ENCODE measurements at regions not wholly inside any gene's neighbourhood (a gene's known extent, or its start where the extent isn't known, plus 50 kb on each side); places are given as distances from the start of the nearest gene placed in this dataset.

DNA sequence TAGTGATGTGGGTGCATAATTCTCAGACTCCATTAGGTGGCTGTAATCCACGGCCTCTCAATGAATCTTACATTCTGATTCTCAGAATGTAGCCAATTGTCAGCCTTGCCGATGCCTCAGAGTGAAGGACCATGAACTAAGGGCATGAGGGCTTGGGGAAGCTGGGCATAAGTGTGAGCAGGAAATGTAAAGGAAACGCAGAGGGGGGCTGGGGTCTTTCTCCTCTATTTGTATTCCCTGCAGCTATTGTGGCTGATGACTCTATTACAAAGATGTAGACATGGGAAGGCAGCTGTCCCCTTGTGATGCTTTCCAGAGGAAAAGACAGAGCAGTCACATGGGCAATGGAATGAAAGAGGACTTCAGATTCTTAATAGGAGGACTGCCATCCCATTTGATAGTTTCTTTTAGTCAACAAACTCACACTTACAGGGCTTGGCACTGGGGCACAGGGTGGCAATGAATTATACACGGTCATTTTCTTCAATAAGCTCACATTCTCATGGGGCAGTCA lies 353.2 kb upstream of the PKDCC start:
- no peak for DNase-seq (ENCODE audit: low read depth)

DNA sequence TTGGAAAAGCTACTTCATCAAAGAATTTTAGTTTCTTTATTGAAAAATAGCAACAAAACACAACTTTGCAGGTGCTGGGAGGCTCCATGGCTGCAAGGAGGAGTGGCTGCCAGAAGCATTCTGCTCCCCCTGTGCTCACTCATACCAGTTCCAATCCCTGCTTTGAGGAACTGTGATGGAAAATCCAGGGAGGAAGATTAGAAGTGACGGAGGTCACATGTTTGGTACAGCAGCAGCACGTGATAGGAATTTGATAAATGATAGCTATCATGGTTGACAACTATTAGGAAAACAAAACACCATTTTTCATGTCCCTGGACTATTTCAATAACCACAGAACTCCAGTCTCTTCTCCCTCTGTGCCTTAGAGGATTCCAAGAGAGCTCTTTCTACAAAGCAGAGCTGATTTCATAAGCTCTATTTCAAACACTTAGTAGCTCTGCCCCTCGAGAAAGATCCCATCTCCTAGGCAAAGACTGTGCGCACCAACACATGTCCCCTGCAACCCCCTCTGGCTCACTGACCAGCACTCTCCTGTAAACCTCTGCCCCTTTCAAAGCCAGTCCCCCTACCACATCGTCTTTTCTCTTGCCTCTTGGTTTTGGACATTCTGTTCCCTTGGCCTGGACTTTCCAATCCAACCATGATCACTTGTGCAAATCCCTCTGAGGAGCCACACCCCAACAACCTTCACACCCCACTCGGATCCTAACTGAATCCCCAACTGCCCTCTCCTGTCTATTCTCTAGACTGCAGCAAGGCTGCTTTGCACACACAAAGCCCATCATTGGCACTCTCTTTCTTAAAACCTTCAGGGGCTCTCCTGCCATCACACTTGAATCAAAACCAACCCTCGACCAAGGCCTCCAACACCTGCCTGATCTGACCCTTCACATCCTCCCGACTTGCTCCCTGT lies 352.4 kb upstream of the PKDCC start:
- no peak for DNase-seq (ENCODE audit: low read depth)

DNA sequence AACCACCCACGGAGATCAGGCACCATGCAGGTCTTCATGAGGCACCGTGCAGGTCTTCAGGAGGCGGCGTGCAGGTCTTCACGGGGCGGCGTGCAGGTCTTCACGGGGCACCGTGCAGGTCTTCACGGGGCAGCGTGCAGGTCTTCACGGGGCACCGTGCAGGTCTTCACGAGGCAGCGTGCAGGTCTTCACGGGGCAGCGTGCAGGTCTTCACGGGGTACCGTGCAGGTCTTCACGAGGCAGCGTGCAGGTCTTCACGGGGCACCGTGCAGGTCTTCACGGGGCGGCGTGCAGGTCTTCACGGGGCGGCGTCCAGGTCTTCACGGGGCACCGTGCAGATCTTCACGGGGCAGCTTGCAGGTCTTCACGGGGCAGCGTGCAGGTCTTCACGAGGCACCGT lies 350.4 kb upstream of the PKDCC start:
- DNase-seq (ENCODE audit: low read depth): no peak

DNA sequence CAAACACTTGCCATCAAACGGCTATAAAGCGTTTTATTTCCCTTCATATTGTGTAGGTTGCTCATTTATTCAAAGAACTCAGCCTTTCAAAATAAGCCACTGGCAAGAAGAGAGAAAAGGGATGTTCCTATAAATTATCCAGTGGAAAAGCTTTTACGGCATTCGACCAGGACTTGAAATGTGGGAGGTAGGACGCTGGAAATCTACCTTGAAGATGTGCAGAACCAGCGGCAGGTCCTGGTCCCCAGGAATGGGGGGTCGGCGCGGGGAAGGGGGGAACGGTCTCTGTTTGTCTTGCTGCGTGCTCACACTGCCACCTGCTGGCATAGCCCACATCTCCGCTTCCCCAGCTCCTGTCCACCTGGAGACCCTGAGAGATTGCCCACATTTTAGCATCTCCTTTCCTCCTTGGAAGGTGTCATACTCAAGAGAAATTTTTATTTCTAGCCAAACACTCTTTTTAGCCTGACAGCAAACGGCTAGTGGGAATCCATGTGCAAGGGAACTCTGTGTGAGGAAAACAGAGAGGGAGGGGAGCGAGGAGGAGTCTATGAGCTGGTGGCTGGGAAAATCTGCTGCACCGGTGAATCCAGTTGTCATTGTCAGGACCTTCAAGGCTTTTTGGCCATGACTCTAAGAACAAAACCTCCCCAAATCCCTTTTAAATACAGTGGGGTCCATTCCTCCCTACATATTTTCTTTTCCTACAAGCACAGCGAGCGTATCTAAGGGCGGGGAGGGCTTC lies 349.0 kb upstream of the PKDCC start:
- DNase-seq (ENCODE audit: low read depth): no peak

DNA sequence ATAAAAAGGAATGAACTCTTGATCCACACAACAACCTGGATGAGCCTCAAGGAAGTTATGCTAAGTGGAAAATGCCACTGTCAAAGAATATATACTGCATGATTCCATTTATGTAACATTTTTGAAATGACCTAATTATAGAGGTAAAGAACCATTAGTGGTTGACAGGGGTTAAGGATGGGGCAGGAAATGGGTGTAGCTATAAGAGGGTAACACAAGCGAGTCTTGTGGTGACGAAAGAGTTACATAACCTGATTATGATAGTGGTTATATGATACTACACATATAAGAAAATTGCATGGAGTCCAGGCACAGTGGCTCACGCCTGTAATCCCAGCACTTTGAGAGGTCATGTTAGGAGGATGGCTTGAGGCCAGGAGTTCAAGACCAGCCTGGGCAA lies 346.6 kb upstream of the PKDCC start:
- no peak for DNase-seq (ENCODE audit: low read depth)

DNA sequence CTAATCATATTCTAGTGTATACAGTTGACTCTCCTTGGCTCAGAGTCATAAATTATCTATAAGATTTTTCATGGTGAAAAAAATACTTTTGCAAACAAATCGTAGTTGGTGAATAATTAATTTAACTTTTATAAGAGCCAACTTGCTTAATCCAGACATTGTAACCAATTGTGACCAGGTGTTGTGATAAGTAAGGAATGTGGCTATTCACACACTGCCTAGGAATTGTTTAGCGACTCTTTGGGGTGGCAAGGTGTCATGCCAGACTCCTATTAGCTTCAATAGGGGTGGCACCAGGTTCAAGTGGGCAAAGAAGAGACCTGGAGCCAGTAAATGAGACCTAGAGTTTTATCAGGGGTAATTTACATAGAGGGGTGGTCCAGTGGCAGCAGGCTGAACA lies 344.7 kb upstream of the PKDCC start:
- DNase-seq (ENCODE audit: low read depth): no peak

DNA sequence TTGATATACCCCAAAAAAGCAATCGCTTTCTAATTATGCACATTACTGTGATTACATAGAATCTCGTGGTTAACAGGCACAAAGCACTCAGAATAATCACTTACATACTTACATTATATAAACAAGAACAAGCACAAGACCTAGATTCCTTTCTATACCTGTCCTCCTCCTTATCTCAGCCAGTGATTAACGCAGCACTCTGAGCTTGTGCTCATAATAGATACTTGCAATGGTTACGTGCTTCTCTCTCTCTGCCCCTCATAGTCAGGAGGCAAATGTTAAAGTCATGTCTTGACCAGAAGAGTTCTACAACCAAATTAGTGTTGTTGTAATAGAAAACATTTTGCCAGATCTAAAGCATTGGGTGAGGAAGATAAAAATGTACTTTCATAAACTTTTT lies 342.2 kb upstream of the PKDCC start:
- no peak for DNase-seq (ENCODE audit: low read depth)

DNA sequence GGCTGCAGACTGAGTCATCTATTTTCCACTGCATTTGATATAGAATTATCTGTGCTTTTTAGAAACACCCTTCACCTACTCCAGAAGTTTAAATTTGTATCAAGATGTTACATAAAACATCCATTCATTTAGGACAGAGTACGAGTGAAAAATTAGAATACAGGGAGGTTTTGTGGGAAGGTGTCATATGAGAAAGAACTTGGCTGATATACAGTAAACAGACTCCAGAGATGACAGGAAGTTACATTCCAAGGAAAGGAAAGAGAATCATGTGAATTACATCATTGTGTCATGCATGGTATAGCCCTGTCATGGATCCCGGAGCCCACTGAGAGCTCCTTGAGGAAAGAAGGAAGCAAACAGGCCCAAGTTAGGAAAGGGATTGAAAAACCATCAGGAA lies 341.5 kb upstream of the PKDCC start:
- no peak for DNase-seq (ENCODE audit: low read depth)

DNA sequence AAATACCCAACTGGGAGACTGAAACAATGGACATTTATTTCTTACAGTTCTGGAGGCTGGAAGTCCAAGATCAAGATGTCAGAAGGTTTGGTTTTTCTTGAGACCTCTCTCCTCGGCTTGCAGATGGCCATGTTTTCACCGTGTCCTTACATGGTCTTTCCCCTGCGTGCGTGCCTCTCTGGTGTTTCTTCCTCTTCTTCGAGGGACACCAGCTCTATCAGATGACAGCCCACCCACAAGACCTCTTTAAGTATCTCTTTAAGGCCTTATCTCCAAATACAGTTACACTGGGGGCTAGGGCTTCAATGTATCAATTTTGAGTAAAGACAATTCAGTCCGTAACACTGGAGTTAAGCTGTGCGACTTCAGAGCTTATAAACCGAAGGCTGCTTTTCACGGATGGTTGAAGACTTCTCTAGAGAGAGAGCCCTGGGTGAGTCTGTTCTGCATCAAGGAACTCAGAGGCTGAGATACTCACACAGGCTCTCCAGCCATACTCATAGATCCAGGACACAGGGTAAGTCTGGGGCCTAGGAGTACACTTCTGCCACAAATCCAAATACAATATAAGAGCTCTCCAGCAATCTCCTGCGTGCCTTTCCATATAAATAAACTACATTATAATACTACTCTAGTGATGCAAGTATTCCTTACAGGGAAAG lies 339.9 kb upstream of the PKDCC start:
- no peak for DNase-seq (ENCODE audit: low read depth)

DNA sequence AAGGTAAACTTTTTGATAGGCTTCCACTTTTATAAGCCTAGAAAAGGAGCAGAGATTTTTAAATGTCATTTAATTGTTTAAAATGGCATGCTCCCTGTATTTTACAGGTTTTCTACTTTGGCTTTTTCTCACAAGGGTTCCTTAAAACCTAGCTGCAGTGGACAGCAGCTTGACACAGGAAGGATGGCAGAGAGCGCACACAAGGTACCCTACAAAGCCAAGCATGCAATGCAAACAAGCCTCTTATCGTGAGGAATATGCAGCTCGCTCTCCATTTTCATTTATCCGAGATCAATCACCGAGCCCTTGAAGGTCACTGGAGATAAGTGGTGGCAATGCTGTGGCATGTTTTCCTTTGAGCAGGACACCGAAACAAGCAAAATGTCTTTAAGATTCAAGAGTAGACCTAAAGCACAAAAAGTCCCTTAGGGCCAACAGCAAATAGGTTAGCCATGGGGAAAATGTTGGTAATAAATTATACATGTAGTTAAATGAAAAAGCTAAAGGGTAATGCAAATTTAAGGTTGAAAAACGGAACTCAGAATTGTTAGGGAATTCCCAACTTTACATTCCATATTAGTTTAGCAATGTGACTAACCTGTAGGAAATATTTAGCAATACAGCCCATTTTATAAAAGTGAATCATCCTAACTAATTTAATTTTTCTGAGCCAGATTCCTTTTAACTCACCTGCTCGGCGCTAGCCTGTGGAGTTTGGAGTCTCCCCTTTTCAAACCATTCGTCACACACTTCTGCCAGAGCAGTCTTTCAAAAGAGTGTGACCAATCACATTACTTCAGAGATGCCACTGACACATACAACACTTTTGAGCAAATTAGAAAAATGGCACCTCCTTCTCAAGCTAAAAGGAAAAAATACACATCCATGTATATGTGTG lies 337.9 kb upstream of the PKDCC start:
- no peak for DNase-seq (ENCODE audit: low read depth)

DNA sequence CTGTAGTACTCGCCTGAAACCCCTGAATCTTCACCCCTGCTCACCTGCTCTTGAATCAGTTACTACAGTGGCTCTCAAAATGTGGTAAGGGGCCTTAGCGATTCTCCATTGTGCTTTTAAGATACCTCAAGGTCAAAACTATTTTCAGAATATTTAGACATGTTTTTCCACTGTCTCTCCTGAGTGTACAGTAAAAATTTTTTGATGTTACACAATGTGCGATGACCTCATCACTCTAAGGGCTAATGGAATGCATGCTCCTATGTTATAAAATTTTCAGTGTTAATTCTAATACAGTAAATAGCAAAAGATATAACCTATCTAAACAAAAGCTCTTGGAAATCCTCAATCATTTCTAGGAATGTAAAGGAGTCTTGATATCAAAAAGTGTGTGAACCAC lies 336.9 kb upstream of the PKDCC start:
- peak; percentile 62 for DNase-seq (ENCODE audit: low read depth)

DNA sequence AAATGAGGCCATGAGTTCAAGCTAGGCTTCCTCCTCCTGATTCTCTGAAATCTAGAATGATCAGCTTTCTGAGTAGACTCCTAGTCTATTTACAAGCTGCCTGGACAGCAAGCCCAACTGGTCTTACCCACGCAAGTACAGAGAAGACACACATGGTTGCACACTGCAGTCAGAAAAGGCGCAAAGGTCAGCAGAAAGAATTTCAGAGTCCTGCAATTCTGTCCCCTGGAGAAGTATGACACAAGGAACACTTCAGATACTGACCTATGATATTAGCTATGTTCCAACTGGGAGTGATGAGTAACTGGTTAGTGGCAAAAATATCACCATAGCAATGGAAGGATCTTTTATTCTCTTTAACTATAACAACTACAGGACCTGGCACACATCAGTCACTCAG lies 336.1 kb upstream of the PKDCC start:
- DNase-seq (ENCODE audit: low read depth): no peak

DNA sequence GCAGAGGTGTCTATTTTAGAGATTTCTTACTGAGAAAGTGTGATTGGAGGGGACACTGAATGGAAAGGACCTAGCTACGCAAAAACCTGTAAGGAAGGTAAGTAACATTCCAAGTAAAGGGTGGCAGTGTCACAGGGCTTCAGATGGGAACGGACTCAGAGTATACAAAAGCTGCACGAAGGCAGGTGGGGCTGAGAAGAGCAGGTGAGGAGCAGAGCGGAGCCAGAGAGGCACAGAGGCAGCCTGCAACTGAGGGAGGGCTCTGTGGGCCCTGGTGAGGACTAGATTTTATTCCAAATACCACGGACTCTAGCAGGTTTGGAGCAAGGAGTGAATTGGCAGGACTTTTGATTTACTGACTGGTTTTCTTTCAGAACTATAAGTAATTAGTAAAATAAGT lies 331.3 kb upstream of the PKDCC start:
- no peak for DNase-seq (ENCODE audit: low read depth)

DNA sequence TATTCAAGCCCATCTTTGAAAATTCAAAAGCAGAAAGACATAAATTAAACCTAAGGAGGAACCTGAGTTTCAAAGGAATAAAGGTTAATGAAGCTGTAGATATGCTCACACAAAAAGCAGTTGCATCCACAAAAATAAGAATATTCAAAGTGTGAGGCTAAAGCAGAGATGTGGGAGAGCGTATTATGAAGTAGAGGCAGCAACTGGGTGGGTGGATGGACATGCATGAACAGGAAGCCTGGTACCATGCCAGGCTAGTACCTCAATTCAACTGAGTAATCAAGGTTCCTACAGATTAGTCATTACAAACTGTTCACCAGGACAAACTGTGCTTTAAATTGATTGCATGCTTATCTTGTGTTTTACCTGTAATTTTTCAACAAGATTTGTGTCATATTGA lies 330.0 kb upstream of the PKDCC start:
- peak; percentile 39 for DNase-seq (ENCODE audit: low read depth)

DNA sequence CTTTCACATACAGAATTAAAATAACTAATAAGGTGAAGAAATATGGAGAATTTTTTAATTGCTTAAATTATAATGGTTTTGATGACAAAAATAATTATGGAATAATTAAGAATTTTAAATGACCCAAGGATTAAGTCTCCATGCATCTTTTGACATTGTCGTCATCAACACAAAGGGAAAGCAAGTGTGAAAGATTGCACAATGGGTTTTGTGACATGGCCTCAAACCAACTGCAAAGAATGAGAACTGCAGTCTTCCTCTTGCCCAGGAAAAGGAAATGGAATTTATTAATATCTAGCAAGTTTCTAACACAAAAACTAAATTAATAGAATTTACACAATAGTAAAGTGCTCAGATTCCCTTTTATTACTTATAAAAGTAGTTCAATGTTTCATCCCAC lies 329.1 kb upstream of the PKDCC start:
- no peak for DNase-seq (ENCODE audit: low read depth)

DNA sequence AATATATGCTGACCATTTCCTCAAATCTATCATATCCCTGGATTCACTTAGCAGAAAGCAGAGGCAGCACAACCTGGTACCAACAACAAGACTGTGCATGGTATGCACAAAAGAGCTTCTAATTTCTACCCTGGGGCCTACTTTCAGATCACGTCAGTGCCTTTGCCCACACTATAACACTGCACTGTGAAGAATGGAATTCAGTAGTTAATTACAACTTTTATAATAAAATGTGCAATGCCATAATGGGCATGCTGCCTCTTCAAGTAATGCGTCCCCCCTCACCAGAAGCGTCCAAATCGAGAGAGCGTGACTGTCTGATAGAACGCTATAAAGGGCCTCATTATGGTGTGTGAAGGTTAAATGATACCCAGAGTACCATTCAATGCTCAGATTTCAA lies 328.1 kb upstream of the PKDCC start:
- no peak for DNase-seq (ENCODE audit: low read depth)

DNA sequence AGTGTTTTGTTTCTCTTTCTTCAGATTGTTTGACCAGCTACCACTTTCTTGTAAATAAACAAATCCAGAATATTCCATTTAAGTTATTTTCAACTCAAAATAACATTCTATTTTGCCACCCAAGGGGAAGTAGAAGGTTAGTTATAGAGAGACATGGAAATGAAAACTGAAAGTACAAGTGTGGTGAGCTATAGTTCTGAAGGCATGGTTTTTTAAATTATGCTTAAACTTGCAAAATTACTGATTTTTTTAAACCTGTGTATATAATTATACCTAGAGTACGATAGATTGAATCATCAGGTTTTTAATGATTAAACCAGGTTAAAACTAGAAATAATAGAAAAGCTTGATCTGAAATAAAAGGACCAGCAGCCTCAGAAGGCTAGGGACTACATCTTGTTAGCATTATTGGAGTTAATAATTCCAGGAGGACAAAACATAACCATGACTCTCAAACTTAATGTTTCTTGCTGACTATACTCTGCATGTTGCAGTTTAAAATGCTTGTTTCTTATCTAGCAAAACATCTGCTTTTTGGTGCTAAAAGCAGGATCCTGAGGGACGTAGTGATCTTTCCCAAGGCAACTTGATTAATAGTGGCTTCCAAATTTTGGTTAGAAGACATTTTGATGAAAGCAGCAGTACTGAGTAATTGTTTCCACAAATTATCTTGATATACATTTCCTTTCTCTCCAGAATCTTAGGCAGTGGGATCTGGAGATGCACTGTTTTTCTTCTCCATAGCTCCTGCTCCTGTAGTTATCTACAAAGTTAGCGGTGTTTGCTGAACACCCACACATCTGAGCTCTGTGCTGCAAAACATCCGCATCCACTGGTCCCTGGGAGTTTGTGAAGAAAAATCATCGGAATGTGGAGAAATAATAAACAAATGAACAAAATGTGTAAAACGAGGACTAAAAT lies 327.2 kb upstream of the PKDCC start:
- DNase-seq (ENCODE audit: low read depth): peak; percentile 81

DNA sequence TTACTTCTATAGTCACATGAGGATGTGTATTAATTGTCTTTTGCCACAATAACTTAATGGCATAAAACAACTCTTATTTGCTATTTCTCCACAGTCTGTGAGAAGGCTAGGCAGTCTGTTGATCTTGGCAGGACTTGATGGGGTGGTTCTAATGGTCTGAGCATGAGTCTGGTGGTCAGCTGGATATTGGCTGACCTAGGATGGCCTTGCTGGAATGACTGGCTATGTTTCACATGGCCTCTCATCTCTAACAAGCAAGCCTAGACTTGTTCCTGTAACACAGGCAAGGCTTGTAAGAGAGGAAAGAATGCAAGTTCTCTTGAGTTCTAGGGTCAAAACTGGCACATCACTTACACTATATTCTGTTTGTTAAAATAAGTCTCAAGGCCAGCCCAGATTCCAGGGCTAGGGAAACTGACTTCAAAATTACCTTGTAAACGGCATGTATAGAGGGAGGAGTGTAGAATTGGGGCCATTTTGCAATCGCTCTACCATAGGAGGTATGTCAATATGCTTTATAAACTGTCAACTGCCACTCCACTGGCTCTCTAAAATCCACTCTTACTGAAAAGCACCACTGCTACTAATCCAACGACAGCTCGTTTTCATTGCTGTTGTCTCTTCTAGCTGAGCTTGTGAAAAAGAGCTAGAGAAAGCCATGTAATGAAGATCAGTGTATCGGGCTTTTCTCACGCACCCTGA lies 325.0 kb upstream of the PKDCC start:
- DNase-seq (ENCODE audit: low read depth): peak; percentile 91

DNA sequence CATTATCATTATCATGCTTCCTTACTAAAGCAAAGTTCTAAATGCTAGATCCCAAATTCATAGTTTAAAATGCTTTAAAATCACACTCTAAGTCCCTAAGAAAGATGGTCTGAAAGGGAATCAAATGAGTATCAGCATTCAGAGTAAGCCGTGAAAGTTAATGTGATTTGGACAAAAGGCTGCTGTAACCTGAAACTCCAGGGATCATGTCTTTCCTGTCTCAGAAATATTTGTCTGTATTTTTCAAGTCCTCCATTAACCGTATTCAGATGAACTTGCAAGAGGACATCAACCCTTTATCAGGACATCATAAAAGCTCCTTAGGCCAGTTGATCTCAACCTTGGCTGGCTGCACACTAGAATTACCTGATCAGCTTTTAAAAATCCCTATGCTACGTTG lies 324.3 kb upstream of the PKDCC start:
- peak; percentile 51 for DNase-seq (ENCODE audit: low read depth)

DNA sequence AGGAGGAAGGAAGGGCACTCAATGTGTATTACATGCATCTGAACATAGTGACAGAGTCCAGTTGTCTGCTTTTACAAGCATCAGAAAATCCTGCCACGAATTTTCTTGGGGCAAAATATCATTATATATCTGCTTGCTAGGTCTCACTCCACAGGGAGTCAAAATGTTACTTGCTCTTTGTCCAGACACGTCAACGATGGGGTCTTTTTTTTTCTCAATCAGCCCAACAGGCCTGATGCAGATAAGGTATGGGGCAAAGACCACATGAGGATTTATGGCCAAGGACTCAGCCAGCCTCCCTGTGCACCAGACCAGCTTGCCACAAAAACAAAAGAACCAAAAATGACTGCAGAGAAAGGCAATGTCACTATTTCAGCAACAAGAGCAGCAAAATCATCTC lies 323.4 kb upstream of the PKDCC start:
- no peak for DNase-seq (ENCODE audit: low read depth)

Data from iris pigment epithelial cell (primary cell).